ENCODE measurements at regions not wholly inside any gene's neighbourhood (a gene's known extent, or its start where the extent isn't known, plus 50 kb on each side); places are given as distances from the start of the nearest gene placed in this dataset.

GRCh38 chr10:33627611-33628010 is 293.1 kb upstream of the NRP1 start:
- DNase-seq (ENCODE audit: low read depth), result no peak
- no peak for TF ChIP-seq CTCF (IDR thresholded peaks at IDR 0.05; ENCODE audit: insufficient read depth, low read depth, low read length, missing control alignments)
- H3K4me3 ChIP-seq (ENCODE audit: low read length), result no peak overlapping the region

GRCh38 chr10:33626798-33627466 is 292.5 kb upstream of the NRP1 start:
- no peak overlapping the region for H3K4me3 ChIP-seq (ENCODE audit: low read length)
- no peak for TF ChIP-seq CTCF (IDR thresholded peaks at IDR 0.05; ENCODE audit: insufficient read depth, low read depth, low read length, missing control alignments)
- DNase-seq (ENCODE audit: low read depth), result no peak

GRCh38 chr10:33623669-33624068 is 289.2 kb upstream of the NRP1 start:
- no peak for TF ChIP-seq CTCF (IDR thresholded peaks at IDR 0.05; ENCODE audit: insufficient read depth, low read depth, low read length, missing control alignments)
- no peak for DNase-seq (ENCODE audit: low read depth)
- no peak overlapping the region for H3K4me3 ChIP-seq (ENCODE audit: low read length)

- TF ChIP-seq CTCF (IDR thresholded peaks at IDR 0.05; ENCODE audit: insufficient read depth, low read depth, low read length, missing control alignments), result no peak
- no peak overlapping the region for H3K4me3 ChIP-seq (ENCODE audit: low read length)
- no peak for DNase-seq (ENCODE audit: low read depth)
Observed at GRCh38 chr10:33621101-33621500, 286.6 kb upstream of the NRP1 start.

- no peak for DNase-seq (ENCODE audit: low read depth)
- no peak overlapping the region for H3K4me3 ChIP-seq (ENCODE audit: low read length)
- TF ChIP-seq CTCF (IDR thresholded peaks at IDR 0.05; ENCODE audit: insufficient read depth, low read depth, low read length, missing control alignments), result no peak
Observed at GRCh38 chr10:33618196-33618595, 283.7 kb upstream of the NRP1 start.

- TF ChIP-seq CTCF (IDR thresholded peaks at IDR 0.05; ENCODE audit: insufficient read depth, low read depth, low read length, missing control alignments), result no peak
- no peak for DNase-seq (ENCODE audit: low read depth)
- no peak overlapping the region for H3K4me3 ChIP-seq (ENCODE audit: low read length)
Observed at GRCh38 chr10:33617381-33618080, 283.1 kb upstream of the NRP1 start.

- TF ChIP-seq CTCF (IDR thresholded peaks at IDR 0.05; ENCODE audit: insufficient read depth, low read depth, low read length, missing control alignments), result no peak
- peak; percentile 5 for DNase-seq (ENCODE audit: low read depth)
- H3K4me3 ChIP-seq (ENCODE audit: low read length), result no peak overlapping the region
Observed at GRCh38 chr10:33616956-33617355, 282.5 kb upstream of the NRP1 start.

Measured in epithelial cell of esophagus (primary cell).